ENCODE measurements at regions not wholly inside any gene's neighbourhood (a gene's known extent, or its start where the extent isn't known, plus 50 kb on each side); places are given as distances from the start of the nearest gene placed in this dataset.

- H3K27me3 ChIP-seq (ENCODE audit: control insufficient read depth, insufficient read depth, low read length), result no peaks in the 10 kb centered on the region
- H3K4me1 ChIP-seq (ENCODE audit: control insufficient read depth, insufficient read depth, low read length), result no peaks in the 10 kb centered on the region
- ATAC-seq, result no peak
- H3K4me3 Mint-ChIP-seq, result no peak overlapping the region
- no peak overlapping the region for H3K4me3 ChIP-seq (ENCODE audit: low read length)
- H3K27ac Mint-ChIP-seq, result no peak overlapping the region
- no peaks in the 10 kb centered on the region for H3K36me3 ChIP-seq (ENCODE audit: control insufficient read depth, insufficient read depth, low read length)
- intact Hi-C loops (cut with micrococcal nuclease), result no loop called here
- H3K9me3 ChIP-seq (ENCODE audit: control insufficient read depth, insufficient read depth, low read length), result peaks cover 7% of the 10 kb centered on the region
- H3K27me3 Mint-ChIP-seq (ENCODE audit: low read depth in 2 of 2), result no peaks in the 10 kb centered on the region
- DNase-seq, result no peak
- no peaks in the 10 kb centered on the region for H3K4me1 Mint-ChIP-seq
- H3K36me3 Mint-ChIP-seq, result no peaks in the 10 kb centered on the region
- TF ChIP-seq CTCF (IDR thresholded peaks at IDR 0.05), result no peak
- H3K27ac ChIP-seq (ENCODE audit: low read length), result no peak overlapping the region
- whole genome bisulfite sequencing (ENCODE audit: insufficient coverage), result 70% methylated on average over 4 of the region's 4 CpGs
- H3K9me3 Mint-ChIP-seq, result peaks cover 15 to 17% of the 10 kb centered on the region in 2 donors
Measured at GRCh38 chr7:67678419-67678818, 681.8 kb downstream of the TYW1 start.

GRCh38 chr7:67683628-67684027, 687.0 kb downstream of the TYW1 start:
- DNase-seq (no peak), ATAC-seq (no peak)
- Mint-ChIP-seq H3K9me3 (peaks cover 16 to 19% of the 10 kb centered on the region in 2 donors), H3K27ac (no peak overlapping the region), H3K36me3 (no peaks in the 10 kb centered on the region), H3K4me3 (no peak overlapping the region), H3K4me1 (no peaks in the 10 kb centered on the region), H3K27me3 (ENCODE audit: low read depth in 2 of 2) (no peaks in the 10 kb centered on the region)
- Histone ChIP-seq H3K27ac (ENCODE audit: low read length) (no peak overlapping the region), H3K9me3 (ENCODE audit: control insufficient read depth, insufficient read depth, low read length) (no peaks in the 10 kb centered on the region), H3K27me3 (ENCODE audit: control insufficient read depth, insufficient read depth, low read length) (no peaks in the 10 kb centered on the region), H3K36me3 (ENCODE audit: control insufficient read depth, insufficient read depth, low read length) (no peaks in the 10 kb centered on the region), H3K4me3 (ENCODE audit: low read length) (no peak overlapping the region), H3K4me1 (ENCODE audit: control insufficient read depth, insufficient read depth, low read length) (no peaks in the 10 kb centered on the region)
- no peak for TF ChIP-seq CTCF (IDR thresholded peaks at IDR 0.05)
- intact Hi-C loops (cut with micrococcal nuclease), result no loop called here
- 88% methylated on average over 3 of the region's 4 CpGs for WGBS (ENCODE audit: insufficient coverage)

DNA sequence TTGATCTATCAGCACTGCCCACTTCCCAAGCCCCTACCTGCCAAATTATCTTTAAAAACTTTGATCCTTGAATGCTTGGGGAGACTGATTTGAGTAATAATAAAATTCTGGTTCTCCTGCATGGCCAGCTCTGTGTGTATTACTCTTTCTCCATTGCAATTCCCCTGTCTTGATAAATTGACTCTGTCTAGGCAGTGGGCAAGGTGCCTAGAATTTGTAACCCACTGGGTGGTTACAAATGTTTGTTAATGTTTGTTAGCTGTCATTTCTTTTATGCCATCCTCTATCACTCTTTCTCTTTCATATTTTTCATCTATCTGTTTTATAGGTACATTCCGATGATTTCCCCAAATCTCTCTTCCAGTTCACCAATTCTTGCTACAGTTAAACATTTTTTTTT, 694.1 kb downstream of the TYW1 start:
- intact Hi-C loops (cut with micrococcal nuclease), result no loop called here
- no peak for TF ChIP-seq CTCF (IDR thresholded peaks at IDR 0.05)
- Mint-ChIP-seq H3K9me3 (peaks cover 16 to 24% of the 10 kb centered on the region in 2 donors), H3K4me1 (no peaks in the 10 kb centered on the region), H3K27me3 (ENCODE audit: low read depth in 2 of 2) (no peaks in the 10 kb centered on the region), H3K4me3 (no peak overlapping the region), H3K27ac (no peak overlapping the region), H3K36me3 (no peaks in the 10 kb centered on the region)
- Histone ChIP-seq H3K27ac (ENCODE audit: low read length) (no peak overlapping the region), H3K9me3 (ENCODE audit: control insufficient read depth, insufficient read depth, low read length) (no peaks in the 10 kb centered on the region), H3K4me3 (ENCODE audit: low read length) (no peak overlapping the region), H3K36me3 (ENCODE audit: control insufficient read depth, insufficient read depth, low read length) (no peaks in the 10 kb centered on the region), H3K4me1 (ENCODE audit: control insufficient read depth, insufficient read depth, low read length) (no peaks in the 10 kb centered on the region), H3K27me3 (ENCODE audit: control insufficient read depth, insufficient read depth, low read length) (no peaks in the 10 kb centered on the region)
- DNase-seq, result no peak
- 60% methylated on average over 1 of the region's 1 CpG for WGBS (ENCODE audit: insufficient coverage)
- no peak for ATAC-seq

- H3K27ac ChIP-seq (ENCODE audit: low read length), result no peak overlapping the region
- H3K4me3 ChIP-seq (ENCODE audit: low read length), result no peak overlapping the region
- Mint-ChIP-seq H3K9me3 (peaks cover 23 to 32% of the 10 kb centered on the region in 2 donors), H3K27ac (no peak overlapping the region), H3K4me3 (no peak overlapping the region), H3K4me1 (no peaks in the 10 kb centered on the region), H3K27me3 (ENCODE audit: low read depth in 2 of 2) (no peaks in the 10 kb centered on the region), H3K36me3 (peaks cover 6% of the 10 kb centered on the region)
- WGBS (ENCODE audit: insufficient coverage), result 77% methylated on average over 4 of the region's 4 CpGs
- no peaks in the 10 kb centered on the region for H3K4me1 ChIP-seq (ENCODE audit: control insufficient read depth, insufficient read depth, low read length)
- no peak for DNase-seq
- no peak for TF ChIP-seq CTCF (IDR thresholded peaks at IDR 0.05)
- no peak for ATAC-seq
- no peaks in the 10 kb centered on the region for H3K9me3 ChIP-seq (ENCODE audit: control insufficient read depth, insufficient read depth, low read length)
- no peaks in the 10 kb centered on the region for H3K36me3 ChIP-seq (ENCODE audit: control insufficient read depth, insufficient read depth, low read length)
- intact Hi-C loops (cut with micrococcal nuclease), result no loop called here
- no peaks in the 10 kb centered on the region for H3K27me3 ChIP-seq (ENCODE audit: control insufficient read depth, insufficient read depth, low read length)
Measured at GRCh38 chr7:67692425-67692824, 695.8 kb downstream of the TYW1 start.

All from natural killer cell (primary cell).